Smooth muscle cell (in vitro differentiated cells): ENCODE measurements at regions not wholly inside any gene's neighbourhood (a gene's known extent, or its start where the extent isn't known, plus 50 kb on each side); places are given as distances from the start of the nearest gene placed in this dataset.
"Not testable (repeated sequence)": the region's sequence is repeated elsewhere in the genome, so short reads cannot be mapped to it uniquely, and the experiment has no call there.

Experiments
- DNase-seq: peaks from one replicate; lab custom pipeline; 2025; ENCODE audit not compliant: unreplicated experiment; lab: John Stamatoyannopoulos, UW
- H2AFZ ChIP-seq: fragments of 200-600 bp; sonication (generic); 2 replicates; pipeline ENCODE4 v1.6.0; 2016; ENCODE audit warnings: antibody characterized with exemption, low read depth, mild to moderate bottlenecking
- H3F3A ChIP-seq: fragments of 200-600 bp; sonication (generic); 2 replicates; pipeline ENCODE4 v1.6.0; 2017; ENCODE audit warnings: antibody characterized with exemption, low read depth
- H3K27ac ChIP-seq: fragments of 200-600 bp; sonication (generic); 2 replicates; pipeline ENCODE4 v1.5.1; 2016; ENCODE audit warnings: low read depth, mild to moderate bottlenecking
- H3K27me3 ChIP-seq: fragments of 200-600 bp; sonication (generic); 2 replicates; pipeline ENCODE4 v1.6.1; 2016; ENCODE audit warnings: low read depth, mild to moderate bottlenecking
- H3K36me3 ChIP-seq: fragments of 200-600 bp; sonication (generic); 2 replicates; pipeline ENCODE4 v1.5.1; 2016; ENCODE audit warnings: low read depth
- H3K4me1 ChIP-seq: fragments of 200-600 bp; sonication (generic); 2 replicates; pipeline ENCODE4 v1.5.1; 2016; ENCODE audit warnings: low read depth
- H3K4me2 ChIP-seq: fragments of 200-600 bp; sonication (generic); 2 replicates; pipeline ENCODE4 v1.6.0; 2016; ENCODE audit warnings: mild to moderate bottlenecking
- H3K4me3 ChIP-seq: fragments of 200-600 bp; sonication (generic); 2 replicates; pipeline ENCODE4 v1.5.1; 2016; ENCODE audit warnings: mild to moderate bottlenecking
- H3K79me2 ChIP-seq: fragments of 200-600 bp; sonication (generic); 2 replicates; pipeline ENCODE4 v1.6.0; 2016; ENCODE audit warnings: low read depth, mild to moderate bottlenecking
- H3K9ac ChIP-seq: fragments of 200-600 bp; sonication (generic); 2 replicates; pipeline ENCODE4 v1.6.0; 2016; ENCODE audit warnings: low read depth
- H3K9me3 ChIP-seq: fragments of 200-600 bp; sonication (generic); replicated peaks from 2 replicates; pipeline ENCODE4 v1.5.1; 2016; ENCODE audit warnings: low read depth
- H4K20me1 ChIP-seq: fragments of 200-600 bp; sonication (generic); 2 replicates; pipeline ENCODE4 v1.6.0; 2016; ENCODE audit warnings: low read depth
- CTCF ChIP-seq: fragments of 200-600 bp; sonication (generic); IDR thresholded peaks from 2 replicates; pipeline ENCODE4 v1.5.1; 2017; ENCODE audit warnings: borderline replicate concordance, mild to moderate bottlenecking, antibody characterized with exemption; ENCODE audit not compliant: insufficient read depth, poor library complexity, severe bottlenecking
- WGBS: methylation state at CpG from one replicate; pipeline ENCODE4 v1.1.7; 2016; ENCODE audit warnings: low lambda C conversion rate; 5-methylcytosine and 5-hydroxymethylcytosine counted together

DNA sequence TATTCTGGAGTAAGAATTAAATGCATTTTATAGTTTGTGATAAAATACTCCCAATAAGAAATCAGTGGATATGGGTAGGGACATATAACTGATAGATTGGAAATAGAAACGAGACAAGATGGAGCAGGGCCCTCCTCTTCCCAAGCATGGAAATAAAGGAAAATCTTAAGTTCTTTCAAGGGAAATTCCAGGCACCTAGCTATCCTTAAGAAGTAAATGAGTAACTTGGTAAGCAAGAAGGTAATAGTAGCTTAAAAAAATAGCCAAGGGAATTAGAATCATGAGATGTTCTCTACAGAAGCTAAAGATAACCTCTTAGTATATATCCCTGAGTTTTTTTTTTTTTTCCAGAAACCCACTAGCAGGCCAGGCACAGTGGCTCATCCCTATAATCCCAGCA lies 105.5 kb upstream of the FAM3C start:
- Histone ChIP-seq H3K9ac (peak overlapping the region; percentile 31), H4K20me1 (peaks cover 98% of the 10 kb centered on the region), H3K4me1 (peaks cover 13% of the 10 kb centered on the region), H3K4me3 (peak overlapping the region; percentile 58), H3K27ac (peak overlapping the region; percentile 68), H3F3A (peaks cover 20% of the 10 kb centered on the region), H3K9me3 (no peaks in the 10 kb centered on the region), H3K4me2 (peak overlapping the region; percentile 80), H3K79me2 (peaks cover 94% of the 10 kb centered on the region), H3K36me3 (no peaks in the 10 kb centered on the region), H2AFZ (no peak overlapping the region), H3K27me3 (no peaks in the 10 kb centered on the region)
- DNase-seq: no peak
- 74% methylated on average over 1 of the region's 1 CpG for WGBS
- TF ChIP-seq CTCF: no peak

GRCh38 chr7:121500360-121501058 lies 104.4 kb upstream of the FAM3C start:
- Histone ChIP-seq H3K27me3 (no peaks in the 10 kb centered on the region), H3K9ac (peak overlapping the region; percentile 31), H3K9me3 (no peaks in the 10 kb centered on the region), H3K79me2 (peaks cover 94% of the 10 kb centered on the region), H2AFZ (no peak overlapping the region), H3F3A (peaks cover 13% of the 10 kb centered on the region), H3K4me2 (peak overlapping the region; percentile 80), H3K4me1 (peaks cover 13% of the 10 kb centered on the region), H3K36me3 (no peaks in the 10 kb centered on the region), H3K4me3 (peak overlapping the region; percentile 58), H3K27ac (peak overlapping the region; percentile 68), H4K20me1 (peaks cover 98% of the 10 kb centered on the region)
- 60% methylated on average over 2 of the region's 2 CpGs for WGBS
- DNase-seq: no peak
- TF ChIP-seq CTCF: no peak

GRCh38 chr7:121499624-121500023 lies 103.5 kb upstream of the FAM3C start:
- Histone ChIP-seq H3K9me3 (no peaks in the 10 kb centered on the region), H3K36me3 (no peaks in the 10 kb centered on the region), H3K27ac (peak overlapping the region; percentile 68), H3K4me3 (peak overlapping the region; percentile 25), H3K4me2 (peak overlapping the region; percentile 80), H3K27me3 (no peaks in the 10 kb centered on the region), H3F3A (peaks cover 10% of the 10 kb centered on the region), H4K20me1 (peaks cover 100% of the 10 kb centered on the region), H3K79me2 (peaks cover 99% of the 10 kb centered on the region), H3K4me1 (peaks cover 13% of the 10 kb centered on the region), H3K9ac (no peak overlapping the region), H2AFZ (no peak overlapping the region)
- no peak for TF ChIP-seq CTCF
- DNase-seq: no peak
- 52% methylated on average over 4 of the region's 4 CpGs for WGBS

DNA sequence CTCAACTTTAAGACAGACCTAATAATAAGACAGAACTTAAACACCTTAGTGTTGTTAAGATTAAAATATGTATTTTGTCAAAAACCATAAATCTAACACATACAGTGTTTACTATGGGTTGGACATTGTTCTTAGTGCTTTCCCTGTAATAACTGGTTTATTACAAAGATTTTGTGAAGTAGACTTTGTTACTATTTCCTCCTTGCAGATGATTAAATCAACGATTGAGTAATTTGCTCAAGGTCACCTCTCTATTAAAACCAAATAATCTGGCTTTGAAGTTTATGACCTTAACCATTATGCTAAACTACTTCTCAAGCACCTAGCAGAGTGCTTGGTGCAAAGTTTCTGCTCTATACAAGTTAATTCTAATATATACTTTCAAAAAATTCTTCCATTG lies 102.7 kb upstream of the FAM3C start:
- Histone ChIP-seq H4K20me1 (peaks cover 100% of the 10 kb centered on the region), H3K4me1 (peaks cover 9% of the 10 kb centered on the region), H3F3A (peaks cover 10% of the 10 kb centered on the region), H3K4me3 (peak overlapping the region; percentile 25), H3K27me3 (no peaks in the 10 kb centered on the region), H3K27ac (peak overlapping the region; percentile 68), H3K36me3 (peaks cover 4% of the 10 kb centered on the region), H3K4me2 (peak overlapping the region; percentile 80), H3K79me2 (peaks cover 100% of the 10 kb centered on the region), H3K9me3 (no peaks in the 10 kb centered on the region), H3K9ac (peak overlapping the region; percentile 0), H2AFZ (no peak overlapping the region)
- no peak for DNase-seq
- WGBS: 93% methylated on average over 1 of the region's 1 CpG
- no peak for TF ChIP-seq CTCF

GRCh38 chr7:121497545-121497944 lies 101.4 kb upstream of the FAM3C start:
- H3K9ac ChIP-seq, H3K27me3 ChIP-seq, DNase-seq, H3K9me3 ChIP-seq, H3K36me3 ChIP-seq, H3K4me1 ChIP-seq, H2AFZ ChIP-seq: not testable (repeated sequence)
- peaks cover 100% of the 10 kb centered on the region for H3K79me2 ChIP-seq
- H3F3A ChIP-seq: peaks cover 10% of the 10 kb centered on the region
- peak overlapping the region; percentile 25 for H3K4me3 ChIP-seq
- H4K20me1 ChIP-seq: peaks cover 100% of the 10 kb centered on the region
- H3K4me2 ChIP-seq: peak overlapping the region; percentile 80
- WGBS: 48% methylated on average over 4 of the region's 4 CpGs
- peak overlapping the region; percentile 68 for H3K27ac ChIP-seq
